ENCODE measurements at regions not wholly inside any gene's neighbourhood (a gene's known extent, or its start where the extent isn't known, plus 50 kb on each side); places are given as distances from the start of the nearest gene placed in this dataset.

DNA sequence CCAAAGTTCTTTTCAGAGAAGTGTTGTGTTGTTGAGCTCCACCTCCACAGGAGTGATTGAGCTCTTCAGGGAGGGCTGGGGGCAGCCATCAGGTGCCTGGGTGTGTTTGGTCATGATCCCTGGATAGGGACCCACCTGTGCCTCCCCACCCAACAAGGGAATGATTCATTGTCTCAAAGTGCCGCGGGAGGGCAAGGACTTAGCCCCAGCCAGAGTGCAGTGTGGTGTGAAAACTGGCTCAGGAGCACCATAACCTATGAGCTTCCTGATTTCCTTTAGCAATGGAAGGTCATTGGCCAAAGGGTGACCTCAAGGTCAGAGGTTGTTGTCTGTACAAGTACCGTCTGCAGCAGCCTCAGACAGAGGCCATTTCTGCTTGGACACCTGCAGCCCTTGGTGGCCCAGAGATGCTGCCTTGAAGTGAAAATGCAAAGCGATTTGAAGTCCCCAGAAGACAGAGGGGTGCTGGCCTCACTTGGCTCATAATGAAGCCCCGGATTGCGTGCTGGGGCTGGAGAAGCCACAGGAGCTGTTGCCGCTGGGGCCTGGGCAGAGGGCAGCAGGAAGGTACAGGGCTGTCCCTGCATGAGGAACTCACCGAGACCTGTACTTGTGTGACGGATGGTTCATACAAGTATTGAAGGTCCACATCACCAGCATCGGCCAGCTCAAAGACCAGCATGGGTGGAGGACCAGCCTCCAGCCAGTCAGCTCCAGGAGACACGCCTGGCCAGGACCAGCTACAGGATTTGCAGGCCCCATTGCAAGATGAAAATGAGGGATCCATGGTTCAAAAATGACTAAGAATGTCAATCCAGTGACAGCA lies 100.6 kb upstream of the DUSP22 start:
- TF ChIP-seq, protein P1, sequence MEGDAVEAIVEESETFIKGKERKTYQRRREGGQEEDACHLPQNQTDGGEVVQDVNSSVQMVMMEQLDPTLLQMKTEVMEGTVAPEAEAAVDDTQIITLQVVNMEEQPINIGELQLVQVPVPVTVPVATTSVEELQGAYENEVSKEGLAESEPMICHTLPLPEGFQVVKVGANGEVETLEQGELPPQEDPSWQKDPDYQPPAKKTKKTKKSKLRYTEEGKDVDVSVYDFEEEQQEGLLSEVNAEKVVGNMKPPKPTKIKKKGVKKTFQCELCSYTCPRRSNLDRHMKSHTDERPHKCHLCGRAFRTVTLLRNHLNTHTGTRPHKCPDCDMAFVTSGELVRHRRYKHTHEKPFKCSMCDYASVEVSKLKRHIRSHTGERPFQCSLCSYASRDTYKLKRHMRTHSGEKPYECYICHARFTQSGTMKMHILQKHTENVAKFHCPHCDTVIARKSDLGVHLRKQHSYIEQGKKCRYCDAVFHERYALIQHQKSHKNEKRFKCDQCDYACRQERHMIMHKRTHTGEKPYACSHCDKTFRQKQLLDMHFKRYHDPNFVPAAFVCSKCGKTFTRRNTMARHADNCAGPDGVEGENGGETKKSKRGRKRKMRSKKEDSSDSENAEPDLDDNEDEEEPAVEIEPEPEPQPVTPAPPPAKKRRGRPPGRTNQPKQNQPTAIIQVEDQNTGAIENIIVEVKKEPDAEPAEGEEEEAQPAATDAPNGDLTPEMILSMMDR (conservative IDR thresholded peaks at IDR 0.05): no peak
- no peak for TF ChIP-seq ZFX (IDR thresholded peaks at IDR 0.05)

Data from C4-2B (cell line).